HepG2 (cell line): ENCODE measurements at regions not wholly inside any gene's neighbourhood (a gene's known extent, or its start where the extent isn't known, plus 50 kb on each side); places are given as distances from the start of the nearest gene placed in this dataset.

ENCODE experiments used
- ATF7-NPFF ChIP-seq: sonication (generic); formaldehyde crosslinking; IDR thresholded peaks from 2 replicates; pipeline ENCODE4 v1.8.1; 2023; ENCODE audit warnings: mild to moderate bottlenecking, low read depth, missing genetic modification reagents, moderate library complexity
- CREB1 ChIP-seq, 2 experiments: fragments of 450-650 bp in 1 of 2; IDR thresholded peaks; 2 replicates each; pipeline ENCODE4 v1.6.1; 2016 to 2017; ENCODE audit warnings: control low read depth in 1 of 2, mild to moderate bottlenecking in 1 of 2, missing compliant biosample characterization in 1 of 2, missing genetic modification characterization in 1 of 2
- GABPA ChIP-seq, 2 experiments: IDR thresholded peaks; 2 replicates each; pipeline ENCODE4 v1.6.1; 2011 to 2016; ENCODE audit warnings: low read depth in 2 of 2, low read length in 1 of 2, missing biosample characterization in 1 of 2, missing genetic modification characterization in 1 of 2
- KDM5B ChIP-seq: sonication (generic); formaldehyde crosslinking; IDR thresholded peaks from 2 replicates; pipeline ENCODE4 v1.4.0; 2020; ENCODE audit warnings: missing genetic modification reagents, mild to moderate bottlenecking, borderline replicate concordance
- MAF1 ChIP-seq: sonication (generic); formaldehyde crosslinking; IDR thresholded peaks from 2 replicates; pipeline ENCODE4 v1.5.0; 2020; ENCODE audit warnings: missing genetic modification reagents, borderline replicate concordance
- MXI1 ChIP-seq: IDR thresholded peaks from 3 replicates; pipeline ENCODE4 v1.6.1; 2012; ENCODE audit warnings: low read depth, low read length, inconsistent platforms, borderline replicate concordance
- NONO ChIP-seq, 2 experiments: fragments of 450-650 bp in 1 of 2; sonication (generic) in 1 of 2; formaldehyde crosslinking in 1 of 2; IDR thresholded peaks in 1 of 2; conservative IDR thresholded peaks in 1 of 2; 2 replicates each; pipeline versions ENCODE4 v1.6.1 to v1.8.0; 2017 to 2022; ENCODE audit warnings: mild to moderate bottlenecking in 1 of 2, missing genetic modification reagents in 1 of 2, moderate library complexity in 1 of 2
- POLR2A ChIP-seq, 2 experiments: IDR thresholded peaks; 2 replicates each; pipeline ENCODE4 v1.6.1; 2011; ENCODE audit warnings: low read depth in 2 of 2, low read length in 2 of 2, mild to moderate bottlenecking in 1 of 2, moderate library complexity in 1 of 2; ENCODE audit not compliant: insufficient read depth in 1 of 2
- POLR2AphosphoS5 ChIP-seq: IDR thresholded peaks from 2 replicates; pipeline ENCODE4 v1.6.1; 2012; ENCODE audit warnings: low read depth, low read length
- SP1 ChIP-seq, 2 experiments: fragments of 450-650 bp in 1 of 2; sonication (generic) in 1 of 2; formaldehyde crosslinking in 1 of 2; IDR thresholded peaks; 2 replicates each; pipeline versions ENCODE4 v1.4.0 to v1.6.1; 2016 to 2020; ENCODE audit warnings: missing genetic modification reagents in 1 of 2
- TF ChIP-seq, protein P1 (sequence below): sonication (generic); formaldehyde crosslinking; IDR thresholded peaks from 2 replicates; pipeline ENCODE4 v1.5.1; 2020; ENCODE audit warnings: mild to moderate bottlenecking, missing genetic modification reagents, borderline replicate concordance
- TF ChIP-seq, protein P2 (sequence below), 2 experiments: sonication (generic) in 1 of 2; formaldehyde crosslinking in 1 of 2; IDR thresholded peaks; 2 replicates each; pipeline versions ENCODE4 v1.5.1 to v1.6.1; 2011 to 2020; ENCODE audit warnings: borderline replicate concordance in 1 of 2, low read depth in 1 of 2, low read length in 1 of 2, mild to moderate bottlenecking in 1 of 2, missing genetic modification reagents in 1 of 2, moderate library complexity in 1 of 2
- TF ChIP-seq, protein P3 (sequence below): IDR thresholded peaks from 2 replicates; pipeline ENCODE4 v1.6.1; 2016; ENCODE audit warnings: missing biosample characterization, missing genetic modification reagents, low read depth
- TF ChIP-seq, protein P4 (sequence below): sonication (generic); formaldehyde crosslinking; IDR thresholded peaks from 2 replicates; pipeline ENCODE4 v1.5.1; 2020; ENCODE audit warnings: missing genetic modification reagents, mild to moderate bottlenecking, borderline replicate concordance

DNA sequence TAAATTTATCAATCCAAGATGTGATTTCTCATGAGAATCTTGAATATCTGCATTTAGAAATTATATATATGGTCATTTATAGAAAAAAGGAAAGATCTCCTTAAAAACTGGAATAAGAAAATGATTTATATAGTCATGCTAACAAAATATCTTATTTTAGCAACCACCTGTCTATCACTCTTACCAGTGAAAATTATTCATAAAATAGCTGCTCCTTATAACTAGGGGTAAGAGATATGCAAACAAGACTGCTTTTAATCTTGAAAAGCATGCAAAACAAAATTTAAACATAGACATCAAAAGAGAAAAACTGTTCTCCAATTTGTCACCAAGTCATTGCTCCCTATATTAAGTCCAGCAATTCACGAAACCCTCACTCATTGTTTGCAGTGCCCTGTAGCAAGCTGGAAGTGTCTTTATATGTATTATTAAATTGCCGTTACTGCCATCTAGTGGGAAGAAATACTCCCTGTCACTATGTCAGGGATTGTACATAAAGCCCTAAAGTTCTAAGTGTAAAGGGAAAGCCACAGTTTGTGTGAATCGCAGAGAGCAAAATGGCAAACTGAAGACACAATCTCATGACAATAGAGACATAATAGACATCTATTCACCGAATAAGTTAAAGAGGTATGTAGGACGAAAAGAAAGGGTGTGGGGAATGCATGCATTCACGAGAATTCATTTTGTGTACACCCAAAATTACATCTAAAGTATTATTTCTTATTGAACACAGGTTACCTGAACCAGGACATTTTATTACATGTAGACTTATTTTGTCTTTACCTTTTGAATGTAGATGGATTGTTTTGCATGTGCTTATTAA, 600.5 kb downstream of the USP25 start:
- TF ChIP-seq MXI1, result no peak
- no peak for TF ChIP-seq GABPA (IDR thresholded peaks at IDR 0.05; ENCODE audit: low read depth, low read length)
- TF ChIP-seq GABPA (CRISPR knock-in tag; IDR thresholded peaks at IDR 0.05; ENCODE audit: low read depth), result no peak
- no peak for TF ChIP-seq POLR2AphosphoS5
- TF ChIP-seq KDM5B (CRISPR knock-in tag), result no peak
- TF ChIP-seq MAF1 (CRISPR knock-in tag), result no peak
- TF ChIP-seq, protein P1, sequence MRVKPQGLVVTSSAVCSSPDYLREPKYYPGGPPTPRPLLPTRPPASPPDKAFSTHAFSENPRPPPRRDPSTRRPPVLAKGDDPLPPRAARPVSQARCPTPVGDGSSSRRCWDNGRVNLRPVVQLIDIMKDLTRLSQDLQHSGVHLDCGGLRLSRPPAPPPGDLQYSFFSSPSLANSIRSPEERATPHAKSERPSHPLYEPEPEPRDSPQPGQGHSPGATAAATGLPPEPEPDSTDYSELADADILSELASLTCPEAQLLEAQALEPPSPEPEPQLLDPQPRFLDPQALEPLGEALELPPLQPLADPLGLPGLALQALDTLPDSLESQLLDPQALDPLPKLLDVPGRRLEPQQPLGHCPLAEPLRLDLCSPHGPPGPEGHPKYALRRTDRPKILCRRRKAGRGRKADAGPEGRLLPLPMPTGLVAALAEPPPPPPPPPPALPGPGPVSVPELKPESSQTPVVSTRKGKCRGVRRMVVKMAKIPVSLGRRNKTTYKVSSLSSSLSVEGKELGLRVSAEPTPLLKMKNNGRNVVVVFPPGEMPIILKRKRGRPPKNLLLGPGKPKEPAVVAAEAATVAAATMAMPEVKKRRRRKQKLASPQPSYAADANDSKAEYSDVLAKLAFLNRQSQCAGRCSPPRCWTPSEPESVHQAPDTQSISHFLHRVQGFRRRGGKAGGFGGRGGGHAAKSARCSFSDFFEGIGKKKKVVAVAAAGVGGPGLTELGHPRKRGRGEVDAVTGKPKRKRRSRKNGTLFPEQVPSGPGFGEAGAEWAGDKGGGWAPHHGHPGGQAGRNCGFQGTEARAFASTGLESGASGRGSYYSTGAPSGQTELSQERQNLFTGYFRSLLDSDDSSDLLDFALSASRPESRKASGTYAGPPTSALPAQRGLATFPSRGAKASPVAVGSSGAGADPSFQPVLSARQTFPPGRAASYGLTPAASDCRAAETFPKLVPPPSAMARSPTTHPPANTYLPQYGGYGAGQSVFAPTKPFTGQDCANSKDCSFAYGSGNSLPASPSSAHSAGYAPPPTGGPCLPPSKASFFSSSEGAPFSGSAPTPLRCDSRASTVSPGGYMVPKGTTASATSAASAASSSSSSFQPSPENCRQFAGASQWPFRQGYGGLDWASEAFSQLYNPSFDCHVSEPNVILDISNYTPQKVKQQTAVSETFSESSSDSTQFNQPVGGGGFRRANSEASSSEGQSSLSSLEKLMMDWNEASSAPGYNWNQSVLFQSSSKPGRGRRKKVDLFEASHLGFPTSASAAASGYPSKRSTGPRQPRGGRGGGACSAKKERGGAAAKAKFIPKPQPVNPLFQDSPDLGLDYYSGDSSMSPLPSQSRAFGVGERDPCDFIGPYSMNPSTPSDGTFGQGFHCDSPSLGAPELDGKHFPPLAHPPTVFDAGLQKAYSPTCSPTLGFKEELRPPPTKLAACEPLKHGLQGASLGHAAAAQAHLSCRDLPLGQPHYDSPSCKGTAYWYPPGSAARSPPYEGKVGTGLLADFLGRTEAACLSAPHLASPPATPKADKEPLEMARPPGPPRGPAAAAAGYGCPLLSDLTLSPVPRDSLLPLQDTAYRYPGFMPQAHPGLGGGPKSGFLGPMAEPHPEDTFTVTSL (CRISPR knock-in tag), result no peak
- TF ChIP-seq CREB1 (IDR thresholded peaks at IDR 0.05), result no peak
- TF ChIP-seq CREB1 (CRISPR knock-in tag; IDR thresholded peaks at IDR 0.05), result no peak
- TF ChIP-seq, protein P2, sequence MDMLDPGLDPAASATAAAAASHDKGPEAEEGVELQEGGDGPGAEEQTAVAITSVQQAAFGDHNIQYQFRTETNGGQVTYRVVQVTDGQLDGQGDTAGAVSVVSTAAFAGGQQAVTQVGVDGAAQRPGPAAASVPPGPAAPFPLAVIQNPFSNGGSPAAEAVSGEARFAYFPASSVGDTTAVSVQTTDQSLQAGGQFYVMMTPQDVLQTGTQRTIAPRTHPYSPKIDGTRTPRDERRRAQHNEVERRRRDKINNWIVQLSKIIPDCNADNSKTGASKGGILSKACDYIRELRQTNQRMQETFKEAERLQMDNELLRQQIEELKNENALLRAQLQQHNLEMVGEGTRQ (IDR thresholded peaks at IDR 0.05; ENCODE audit: low read depth, low read length), result no peak
- TF ChIP-seq, protein P2 (CRISPR knock-in tag; IDR thresholded peaks at IDR 0.05; ENCODE audit: borderline replicate concordance), result no peak
- TF ChIP-seq, protein P3, sequence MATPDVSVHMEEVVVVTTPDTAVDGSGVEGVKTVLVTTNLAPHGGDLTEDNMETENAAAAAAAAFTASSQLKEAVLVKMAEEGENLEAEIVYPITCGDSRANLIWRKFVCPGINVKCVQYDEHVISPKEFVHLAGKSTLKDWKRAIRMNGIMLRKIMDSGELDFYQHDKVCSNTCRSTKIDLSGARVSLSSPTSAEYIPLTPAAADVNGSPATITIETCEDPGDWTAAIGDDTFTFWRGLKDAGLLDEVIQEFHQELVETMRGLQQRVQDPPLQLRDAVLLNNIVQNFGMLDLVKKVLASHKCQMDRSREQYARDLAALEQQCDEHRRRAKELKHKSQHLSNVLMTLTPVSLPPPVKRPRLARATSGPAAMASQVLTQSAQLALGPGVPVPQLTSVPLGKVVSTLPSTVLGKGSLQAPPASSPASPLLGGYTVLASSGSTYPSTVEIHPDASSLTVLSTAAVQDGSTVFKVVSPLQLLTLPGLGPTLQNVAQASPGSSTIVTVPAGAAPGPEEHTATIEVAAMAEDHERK (CRISPR knock-in tag), result no peak
- TF ChIP-seq, protein P4, sequence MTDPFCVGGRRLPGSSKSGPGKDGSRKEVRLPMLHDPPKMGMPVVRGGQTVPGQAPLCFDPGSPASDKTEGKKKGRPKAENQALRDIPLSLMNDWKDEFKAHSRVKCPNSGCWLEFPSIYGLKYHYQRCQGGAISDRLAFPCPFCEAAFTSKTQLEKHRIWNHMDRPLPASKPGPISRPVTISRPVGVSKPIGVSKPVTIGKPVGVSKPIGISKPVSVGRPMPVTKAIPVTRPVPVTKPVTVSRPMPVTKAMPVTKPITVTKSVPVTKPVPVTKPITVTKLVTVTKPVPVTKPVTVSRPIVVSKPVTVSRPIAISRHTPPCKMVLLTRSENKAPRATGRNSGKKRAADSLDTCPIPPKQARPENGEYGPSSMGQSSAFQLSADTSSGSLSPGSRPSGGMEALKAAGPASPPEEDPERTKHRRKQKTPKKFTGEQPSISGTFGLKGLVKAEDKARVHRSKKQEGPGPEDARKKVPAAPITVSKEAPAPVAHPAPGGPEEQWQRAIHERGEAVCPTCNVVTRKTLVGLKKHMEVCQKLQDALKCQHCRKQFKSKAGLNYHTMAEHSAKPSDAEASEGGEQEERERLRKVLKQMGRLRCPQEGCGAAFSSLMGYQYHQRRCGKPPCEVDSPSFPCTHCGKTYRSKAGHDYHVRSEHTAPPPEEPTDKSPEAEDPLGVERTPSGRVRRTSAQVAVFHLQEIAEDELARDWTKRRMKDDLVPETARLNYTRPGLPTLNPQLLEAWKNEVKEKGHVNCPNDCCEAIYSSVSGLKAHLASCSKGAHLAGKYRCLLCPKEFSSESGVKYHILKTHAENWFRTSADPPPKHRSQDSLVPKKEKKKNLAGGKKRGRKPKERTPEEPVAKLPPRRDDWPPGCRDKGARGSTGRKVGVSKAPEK (CRISPR knock-in tag), result no peak
- no peak for TF ChIP-seq SP1 (IDR thresholded peaks at IDR 0.05)
- no peak for TF ChIP-seq SP1 (CRISPR knock-in tag; IDR thresholded peaks at IDR 0.05)
- TF ChIP-seq POLR2A (IDR thresholded peaks at IDR 0.05; ENCODE audit: insufficient read depth in 1 of 2, low read depth in 2 of 2, low read length in 2 of 2), result no peak
- no peak for TF ChIP-seq NONO (IDR thresholded peaks at IDR 0.05)
- no peak for TF ChIP-seq NONO (CRISPR knock-in tag; conservative IDR thresholded peaks at IDR 0.05)
- TF ChIP-seq ATF7-NPFF (CRISPR knock-in tag), result no peak
